ENCODE measurements at regions not wholly inside any gene's neighbourhood (a gene's known extent, or its start where the extent isn't known, plus 50 kb on each side); places are given as distances from the start of the nearest gene placed in this dataset.

DNA sequence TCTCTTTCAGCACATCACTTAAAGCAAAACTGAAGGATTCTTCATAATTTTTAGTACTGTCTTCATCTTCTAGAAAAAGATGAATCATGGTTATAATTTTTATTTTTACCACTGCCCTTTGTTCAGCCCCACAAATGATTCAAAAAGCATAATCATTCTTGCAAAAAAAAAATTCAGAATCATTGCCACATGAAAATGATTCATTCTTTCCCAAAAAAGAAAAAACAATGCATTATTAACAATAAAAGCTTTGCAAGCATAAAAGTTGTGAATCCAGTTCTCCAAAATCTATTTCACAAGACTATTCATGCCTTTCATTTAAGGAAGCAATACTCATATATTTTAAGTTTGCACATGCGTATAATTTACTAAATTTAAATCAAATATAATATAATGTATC is 204.8 kb downstream of the RBM43 start:
- TF ChIP-seq, protein P1, sequence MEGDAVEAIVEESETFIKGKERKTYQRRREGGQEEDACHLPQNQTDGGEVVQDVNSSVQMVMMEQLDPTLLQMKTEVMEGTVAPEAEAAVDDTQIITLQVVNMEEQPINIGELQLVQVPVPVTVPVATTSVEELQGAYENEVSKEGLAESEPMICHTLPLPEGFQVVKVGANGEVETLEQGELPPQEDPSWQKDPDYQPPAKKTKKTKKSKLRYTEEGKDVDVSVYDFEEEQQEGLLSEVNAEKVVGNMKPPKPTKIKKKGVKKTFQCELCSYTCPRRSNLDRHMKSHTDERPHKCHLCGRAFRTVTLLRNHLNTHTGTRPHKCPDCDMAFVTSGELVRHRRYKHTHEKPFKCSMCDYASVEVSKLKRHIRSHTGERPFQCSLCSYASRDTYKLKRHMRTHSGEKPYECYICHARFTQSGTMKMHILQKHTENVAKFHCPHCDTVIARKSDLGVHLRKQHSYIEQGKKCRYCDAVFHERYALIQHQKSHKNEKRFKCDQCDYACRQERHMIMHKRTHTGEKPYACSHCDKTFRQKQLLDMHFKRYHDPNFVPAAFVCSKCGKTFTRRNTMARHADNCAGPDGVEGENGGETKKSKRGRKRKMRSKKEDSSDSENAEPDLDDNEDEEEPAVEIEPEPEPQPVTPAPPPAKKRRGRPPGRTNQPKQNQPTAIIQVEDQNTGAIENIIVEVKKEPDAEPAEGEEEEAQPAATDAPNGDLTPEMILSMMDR (IDR thresholded peaks at IDR 0.05), result no peak
- no peak for TF ChIP-seq POLR2A (IDR thresholded peaks at IDR 0.05)
